ENCODE measurements at regions not wholly inside any gene's neighbourhood (a gene's known extent, or its start where the extent isn't known, plus 50 kb on each side); places are given as distances from the start of the nearest gene placed in this dataset.
"Not testable (repeated sequence)": the region's sequence is repeated elsewhere in the genome, so short reads cannot be mapped to it uniquely, and the experiment has no call there.

- not testable (repeated sequence) for H3K4me3 ChIP-seq (ENCODE audit: insufficient read depth, low read depth, low read length); H3K36me3 ChIP-seq (replicated peaks; ENCODE audit: control insufficient read depth, insufficient read depth, low read length); DNase-seq; H3K27me3 ChIP-seq (ENCODE audit: control insufficient read depth, insufficient read depth, low read length)
Observed at GRCh38 chr21:35552483-35552882, 503.4 kb upstream of the RUNX1 start.

- no peak overlapping the region for H3K4me3 ChIP-seq (ENCODE audit: insufficient read depth, low read depth, low read length)
- H3K36me3 ChIP-seq (replicated peaks; ENCODE audit: control insufficient read depth, insufficient read depth, low read length): no peaks in the 10 kb centered on the region
- no peaks in the 10 kb centered on the region for H3K27me3 ChIP-seq (ENCODE audit: control insufficient read depth, insufficient read depth, low read length)
- no peak for DNase-seq
Observed at GRCh38 chr21:35548904-35549615, 500.0 kb upstream of the RUNX1 start.

GRCh38 chr21:35547946-35548774 is 499.1 kb upstream of the RUNX1 start:
- Histone ChIP-seq H3K27me3 (ENCODE audit: control insufficient read depth, insufficient read depth, low read length) (no peaks in the 10 kb centered on the region), H3K36me3 (replicated peaks; ENCODE audit: control insufficient read depth, insufficient read depth, low read length) (no peaks in the 10 kb centered on the region), H3K4me3 (ENCODE audit: insufficient read depth, low read depth, low read length) (no peak overlapping the region)
- no peak for DNase-seq

- Histone ChIP-seq H3K4me3 (ENCODE audit: insufficient read depth, low read depth, low read length) (no peak overlapping the region), H3K36me3 (replicated peaks; ENCODE audit: control insufficient read depth, insufficient read depth, low read length) (no peaks in the 10 kb centered on the region), H3K27me3 (ENCODE audit: control insufficient read depth, insufficient read depth, low read length) (no peaks in the 10 kb centered on the region)
- DNase-seq: no peak
Observed at GRCh38 chr21:35543746-35544145, 494.6 kb upstream of the RUNX1 start.

- no peak for DNase-seq
- Histone ChIP-seq H3K36me3 (replicated peaks; ENCODE audit: control insufficient read depth, insufficient read depth, low read length) (no peaks in the 10 kb centered on the region), H3K27me3 (ENCODE audit: control insufficient read depth, insufficient read depth, low read length) (no peaks in the 10 kb centered on the region), H3K4me3 (ENCODE audit: insufficient read depth, low read depth, low read length) (no peak overlapping the region)
Observed at GRCh38 chr21:35540950-35541638, 492.0 kb upstream of the RUNX1 start.

- DNase-seq: no peak
- no peaks in the 10 kb centered on the region for H3K27me3 ChIP-seq (ENCODE audit: control insufficient read depth, insufficient read depth, low read length)
- H3K4me3 ChIP-seq (ENCODE audit: insufficient read depth, low read depth, low read length): no peak overlapping the region
- H3K36me3 ChIP-seq (replicated peaks; ENCODE audit: control insufficient read depth, insufficient read depth, low read length): no peaks in the 10 kb centered on the region
Observed at GRCh38 chr21:35538386-35538785, 489.3 kb upstream of the RUNX1 start.

- DNase-seq: no peak
- no peaks in the 10 kb centered on the region for H3K27me3 ChIP-seq (ENCODE audit: control insufficient read depth, insufficient read depth, low read length)
- H3K36me3 ChIP-seq (replicated peaks; ENCODE audit: control insufficient read depth, insufficient read depth, low read length): no peaks in the 10 kb centered on the region
- H3K4me3 ChIP-seq (ENCODE audit: insufficient read depth, low read depth, low read length): no peak overlapping the region
Observed at GRCh38 chr21:35537604-35538003, 488.5 kb upstream of the RUNX1 start.

GRCh38 chr21:35533893-35534292 is 484.8 kb upstream of the RUNX1 start:
- H3K36me3 ChIP-seq (replicated peaks; ENCODE audit: control insufficient read depth, insufficient read depth, low read length): no peaks in the 10 kb centered on the region
- DNase-seq: no peak
- no peaks in the 10 kb centered on the region for H3K27me3 ChIP-seq (ENCODE audit: control insufficient read depth, insufficient read depth, low read length)
- no peak overlapping the region for H3K4me3 ChIP-seq (ENCODE audit: insufficient read depth, low read depth, low read length)

- Histone ChIP-seq H3K4me3 (ENCODE audit: insufficient read depth, low read depth, low read length) (no peak overlapping the region), H3K36me3 (replicated peaks; ENCODE audit: control insufficient read depth, insufficient read depth, low read length) (no peaks in the 10 kb centered on the region), H3K27me3 (ENCODE audit: control insufficient read depth, insufficient read depth, low read length) (no peaks in the 10 kb centered on the region)
- DNase-seq: no peak
Observed at GRCh38 chr21:35530766-35531165, 481.7 kb upstream of the RUNX1 start.

GRCh38 chr21:35529171-35529863 is 480.2 kb upstream of the RUNX1 start:
- Histone ChIP-seq H3K36me3 (replicated peaks; ENCODE audit: control insufficient read depth, insufficient read depth, low read length) (no peaks in the 10 kb centered on the region), H3K27me3 (ENCODE audit: control insufficient read depth, insufficient read depth, low read length) (no peaks in the 10 kb centered on the region), H3K4me3 (ENCODE audit: insufficient read depth, low read depth, low read length) (no peak overlapping the region)
- DNase-seq: no peak

- H3K4me3 ChIP-seq (ENCODE audit: insufficient read depth, low read depth, low read length): no peak overlapping the region
- no peak for DNase-seq
- H3K36me3 ChIP-seq (replicated peaks; ENCODE audit: control insufficient read depth, insufficient read depth, low read length): no peaks in the 10 kb centered on the region
- no peaks in the 10 kb centered on the region for H3K27me3 ChIP-seq (ENCODE audit: control insufficient read depth, insufficient read depth, low read length)
Observed at GRCh38 chr21:35528116-35529042, 479.3 kb upstream of the RUNX1 start.

- Histone ChIP-seq H3K36me3 (replicated peaks; ENCODE audit: control insufficient read depth, insufficient read depth, low read length) (no peaks in the 10 kb centered on the region), H3K4me3 (ENCODE audit: insufficient read depth, low read depth, low read length) (no peak overlapping the region), H3K27me3 (ENCODE audit: control insufficient read depth, insufficient read depth, low read length) (no peaks in the 10 kb centered on the region)
- no peak for DNase-seq
Observed at GRCh38 chr21:35527358-35527757, 478.3 kb upstream of the RUNX1 start.

- DNase-seq: no peak
- H3K27me3 ChIP-seq (ENCODE audit: control insufficient read depth, insufficient read depth, low read length): no peaks in the 10 kb centered on the region
- no peak overlapping the region for H3K4me3 ChIP-seq (ENCODE audit: insufficient read depth, low read depth, low read length)
- no peaks in the 10 kb centered on the region for H3K36me3 ChIP-seq (replicated peaks; ENCODE audit: control insufficient read depth, insufficient read depth, low read length)
Observed at GRCh38 chr21:35525443-35525842, 476.3 kb upstream of the RUNX1 start.
